Spleen (tissue), 11 donors: ENCODE measurements at regions not wholly inside any gene's neighbourhood (a gene's known extent, or its start where the extent isn't known, plus 50 kb on each side); places are given as distances from the start of the nearest gene placed in this dataset.

Source experiments
- DNase-seq: peaks from one replicate; pipeline ENCODE4 v3.0.0-alpha.2; 2020
- H3K27ac ChIP-seq, 8 donors: fragments of 200-600 bp; sonication (generic) in 7 of 8; 1 replicate in 4 of 8; 2 replicates in 4 of 8; pipeline versions ENCODE4 v1.5.0 to v1.8.0; 2016 to 2021; ENCODE audit warnings: inconsistent platforms in 4 of 8, mild to moderate bottlenecking in 4 of 8, moderate library complexity in 1 of 8
- H3K27me3 ChIP-seq, 7 donors: fragments of 200-600 bp; sonication (generic) in 6 of 7; replicated peaks in 1 of 7; 1 replicate in 4 of 7; 2 replicates in 3 of 7; pipeline versions ENCODE4 v1.5.0 to v1.8.0; 2016 to 2021; ENCODE audit warnings: inconsistent platforms in 3 of 7, mild to moderate bottlenecking in 1 of 7
- H3K36me3 ChIP-seq, 6 donors: fragments of 200-600 bp; sonication (generic) in 5 of 6; 1 replicate in 4 of 6; 2 replicates in 2 of 6; pipeline versions ENCODE4 v1.5.0 to v1.8.0; 2016 to 2021; ENCODE audit warnings: inconsistent platforms in 2 of 6
- H3K4me1 ChIP-seq, 6 donors: fragments of 200-600 bp; sonication (generic) in 5 of 6; 1 replicate in 3 of 6; 2 replicates in 3 of 6; pipeline versions ENCODE4 v1.5.0 to v1.8.0; 2016 to 2021; ENCODE audit warnings: inconsistent platforms in 3 of 6
- H3K4me3 ChIP-seq, 8 donors: fragments of 200-600 bp; sonication (generic) in 7 of 8; 1 replicate in 4 of 8; 2 replicates in 4 of 8; pipeline versions ENCODE4 v1.5.0 to v1.8.0; 2016 to 2021; ENCODE audit warnings: inconsistent platforms in 4 of 8, mild to moderate bottlenecking in 4 of 8, moderate library complexity in 2 of 8
- H3K9me3 ChIP-seq, 8 donors: fragments of 200-600 bp; sonication (generic) in 7 of 8; 1 replicate in 4 of 8; 2 replicates in 4 of 8; pipeline versions ENCODE4 v1.5.0 to v1.8.0; 2016 to 2021; ENCODE audit warnings: inconsistent platforms in 4 of 8
- CTCF ChIP-seq, 11 experiments: fragments of 200-600 bp in 7 of 11; fragments of 450-650 bp in 4 of 11; sonication (generic) in 4 of 11; IDR thresholded peaks in 8 of 11; conservative IDR thresholded peaks in 3 of 11; 1 replicate in 7 of 11; 2 replicates in 4 of 11; pipeline versions ENCODE4 v1.4.0 to v1.8.0; 2016 to 2021; ENCODE audit warnings: antibody characterized with exemption in 11 of 11, inconsistent platforms in 4 of 11, mild to moderate bottlenecking in 1 of 11
- POLR2A ChIP-seq, 3 donors: fragments of 450-650 bp; IDR thresholded peaks; one replicate each; pipeline ENCODE4 v1.5.1; 2017; ENCODE audit warnings: antibody characterized with exemption in 3 of 3, mild to moderate bottlenecking in 1 of 3
- POLR2AphosphoS5 ChIP-seq, 3 donors: sonication (generic); formaldehyde crosslinking; IDR thresholded peaks; one replicate each; pipeline ENCODE4 v1.5.1; 2017; ENCODE audit warnings: antibody characterized with exemption in 3 of 3
- WGBS, 5 donors: extraction: QIAGEN DNeasy Blood & Tissue Kit in 3 of 5; methylation state at CpG; one replicate each; pipeline versions ENCODE4 v1.1.5 to v1.1.7; 2013 to 2018; 5-methylcytosine and 5-hydroxymethylcytosine counted together
- intact Hi-C: fragments of 100-400 bp; cut with DNase I; formaldehyde crosslinking; loops from one replicate; pipeline ENCODE4 v1.15.0; 2023; ENCODE audit warnings: low total_unique reads
- donor health status: healthy with polysubstance abuse.
- donor health status: DM: no; HTN: no; CAD: no; lungs with moderate emphysema.
- donor health status: DM: no; HTN: no; CAD: no.
- donor health status: Bipolar disorder and iron deficiency.
- donor health status: healthy.
- donor health status: DM: no; HTN: no; CAD: no.
- donor health status: DM: yes; HTN: yes; CAD: no.

DNA sequence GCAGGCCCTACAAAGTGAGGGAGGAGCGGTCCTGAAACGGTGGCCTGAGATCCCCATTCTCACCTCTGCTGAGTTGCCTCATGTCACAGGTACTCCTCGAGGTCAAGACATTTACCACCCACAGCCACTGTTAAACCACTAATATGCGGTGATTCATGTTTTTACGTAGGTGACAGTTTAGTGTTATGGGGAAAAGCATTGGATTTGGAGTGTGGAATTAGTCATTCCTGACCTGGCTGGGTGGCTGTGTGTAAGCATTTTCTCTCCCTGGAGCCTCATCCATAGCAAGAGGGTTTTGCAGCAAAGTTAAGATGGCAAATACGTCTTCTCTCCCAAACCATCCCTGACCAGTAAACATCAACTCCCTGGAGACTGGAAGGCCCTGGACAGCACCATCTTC, 57.8 kb upstream of the KCNJ6 start:
- 83 to 87% (median 86%) methylated on average over 6 of the region's 6 CpGs for WGBS, 5 donors
- H3K4me1 ChIP-seq: no peaks in the 10 kb centered on the region

GRCh38 chr21:37982496-37983318, 66.5 kb upstream of the KCNJ6 start:
- TF ChIP-seq CTCF (IDR thresholded peaks at IDR 0.05 in 8 of 11, conservative IDR thresholded peaks at IDR 0.05 in 3 of 11) (no peak), POLR2A (IDR thresholded peaks at IDR 0.05) (no peak), POLR2AphosphoS5 (IDR thresholded peaks at IDR 0.05) (no peak)
- Histone ChIP-seq H3K36me3 (no peaks in the 10 kb centered on the region), H3K4me3 (no peak overlapping the region), H3K27me3 (peaks cover 0 to 29% (median 0%) of the 10 kb centered on the region in 7 donors), H3K4me1 (no peaks in the 10 kb centered on the region), H3K27ac (no peak overlapping the region), H3K9me3 (no peaks in the 10 kb centered on the region)
- intact Hi-C loops: no loop called here
- no peak for DNase-seq
- WGBS, 5 donors: 68 to 88% (median 86%) methylated on average over 2 of the region's 2 CpGs

More for the DNA sequence above, 57.8 kb upstream of the KCNJ6 start:
- Histone ChIP-seq H3K27me3 (peaks cover 0 to 12% (median 0%) of the 10 kb centered on the region in 7 donors), H3K36me3 (no peaks in the 10 kb centered on the region), H3K9me3 (no peaks in the 10 kb centered on the region), H3K27ac (no peak overlapping the region), H3K4me3 (no peak overlapping the region)
- DNase-seq: no peak
- TF ChIP-seq POLR2AphosphoS5 (IDR thresholded peaks at IDR 0.05) (no peak), POLR2A (IDR thresholded peaks at IDR 0.05) (no peak), CTCF (IDR thresholded peaks at IDR 0.05 in 8 of 11, conservative IDR thresholded peaks at IDR 0.05 in 3 of 11) (no peak)
- intact Hi-C loops: no loop called here

GRCh38 chr21:37983336-37984095, 67.3 kb upstream of the KCNJ6 start:
- no peak overlapping the region for H3K27ac ChIP-seq
- TF ChIP-seq CTCF (IDR thresholded peaks at IDR 0.05 in 8 of 11, conservative IDR thresholded peaks at IDR 0.05 in 3 of 11) (no peak), POLR2A (IDR thresholded peaks at IDR 0.05) (no peak), POLR2AphosphoS5 (IDR thresholded peaks at IDR 0.05) (no peak)
- no peaks in the 10 kb centered on the region for H3K36me3 ChIP-seq
- H3K4me3 ChIP-seq: no peak overlapping the region
- no peaks in the 10 kb centered on the region for H3K4me1 ChIP-seq
- H3K9me3 ChIP-seq: no peaks in the 10 kb centered on the region
- H3K27me3 ChIP-seq: peaks cover 0 to 29% (median 0%) of the 10 kb centered on the region in 7 donors
- WGBS, 5 donors: 56 to 61% (median 57%) methylated on average over 5 of the region's 5 CpGs
- intact Hi-C loops: no loop called here
- DNase-seq: no peak

DNA sequence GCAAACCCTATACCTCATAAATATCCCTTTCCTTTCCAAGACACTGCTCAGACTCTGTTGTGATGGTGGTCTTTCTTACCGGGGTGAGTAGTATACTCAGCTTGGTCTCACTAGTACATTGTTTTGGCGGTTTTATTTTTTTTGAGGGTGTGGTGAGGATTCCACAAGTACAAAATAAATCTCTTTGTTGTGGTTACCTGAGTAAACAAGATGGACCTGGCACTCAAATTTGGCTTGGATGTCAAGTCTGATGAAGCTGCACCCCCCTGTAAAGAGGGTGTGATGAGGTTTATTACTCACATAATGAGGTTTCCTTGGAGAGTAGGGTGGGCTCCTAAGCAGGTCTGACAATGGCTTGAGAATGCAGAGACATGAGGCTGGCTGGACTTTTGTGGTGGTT, 68.2 kb upstream of the KCNJ6 start:
- WGBS, 5 donors: 88 to 93% (median 88%) methylated on average over 2 of the region's 2 CpGs
- H3K4me3 ChIP-seq: no peak overlapping the region
- TF ChIP-seq POLR2AphosphoS5 (IDR thresholded peaks at IDR 0.05) (no peak), CTCF (IDR thresholded peaks at IDR 0.05 in 8 of 11, conservative IDR thresholded peaks at IDR 0.05 in 3 of 11) (no peak), POLR2A (IDR thresholded peaks at IDR 0.05) (no peak)
- H3K27me3 ChIP-seq: peaks cover 0 to 29% (median 0%) of the 10 kb centered on the region in 7 donors
- H3K36me3 ChIP-seq: no peaks in the 10 kb centered on the region
- no peaks in the 10 kb centered on the region for H3K4me1 ChIP-seq
- H3K9me3 ChIP-seq: no peaks in the 10 kb centered on the region
- no peak for DNase-seq
- H3K27ac ChIP-seq: no peak overlapping the region
- intact Hi-C loops: no loop called here
